Dermis blood vessel endothelial cell (primary cell): ENCODE measurements at regions not wholly inside any gene's neighbourhood (a gene's known extent, or its start where the extent isn't known, plus 50 kb on each side); places are given as distances from the start of the nearest gene placed in this dataset.
A peak's percentile ranks its signal among the peaks of the same experiment; 100 is the strongest.
"Not testable (repeated sequence)": the region's sequence is repeated elsewhere in the genome, so short reads cannot be mapped to it uniquely, and the experiment has no call there.

Source experiments
- DNase-seq: peaks from one replicate; pipeline ENCODE4 v3.0.0; 2010

DNA sequence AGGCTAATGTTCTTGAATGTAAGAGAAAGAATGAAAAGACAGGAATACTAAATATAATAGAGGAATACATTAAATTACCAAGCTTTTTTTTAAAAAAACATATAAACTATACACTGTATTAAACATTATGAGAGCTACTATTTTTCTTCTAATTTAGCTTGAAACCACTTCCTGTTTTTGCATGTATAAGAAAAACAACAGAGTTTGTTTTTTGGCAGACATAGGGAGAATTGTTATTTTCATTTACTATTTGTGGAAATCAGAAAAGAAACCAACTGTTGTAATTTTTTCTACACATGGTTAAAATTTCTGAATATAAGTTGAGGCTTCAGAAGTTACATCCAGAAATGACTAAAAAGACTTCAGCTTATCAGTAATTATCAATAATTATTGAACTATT is 991.8 kb upstream of the GJE1 start:
- no peak for DNase-seq

DNA sequence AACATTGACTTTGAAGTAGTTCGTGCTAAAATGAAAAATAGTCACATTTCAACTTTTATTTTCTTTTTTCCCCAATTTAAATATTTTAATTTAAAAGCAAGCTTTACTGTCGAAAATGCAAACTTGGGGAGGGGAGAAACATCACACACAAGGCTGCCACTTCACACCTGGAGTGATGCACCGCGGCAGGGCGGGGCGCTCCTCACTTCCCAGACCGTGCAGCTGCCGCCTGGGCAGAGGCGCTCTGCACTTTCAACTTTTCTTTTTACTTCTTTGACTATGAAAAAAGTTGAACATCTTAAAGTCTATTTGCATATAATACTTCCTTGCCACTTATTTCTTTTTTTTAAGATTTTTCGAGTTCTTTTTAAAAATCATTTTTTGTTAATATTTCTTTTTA is 993.3 kb upstream of the GJE1 start:
- DNase-seq, result no peak

DNA sequence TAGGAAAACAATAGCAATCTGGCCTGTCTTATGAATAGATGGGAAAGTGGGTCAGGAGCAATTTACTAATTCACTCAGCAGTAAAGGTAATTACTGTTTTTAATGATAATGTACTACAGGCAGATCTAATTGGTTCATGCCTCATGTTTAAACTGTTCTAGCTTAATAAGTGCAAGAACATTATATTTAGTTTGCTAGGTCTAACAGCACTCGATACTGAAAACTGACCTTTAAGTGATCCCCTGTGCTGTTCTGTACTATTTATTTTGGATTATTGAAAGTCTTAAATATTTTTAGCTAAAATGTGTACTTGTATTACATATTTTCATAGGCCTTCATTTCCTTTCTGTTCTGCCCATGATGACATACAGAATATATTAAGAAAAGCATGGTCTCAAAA is 998.0 kb upstream of the GJE1 start:
- no peak for DNase-seq

DNA sequence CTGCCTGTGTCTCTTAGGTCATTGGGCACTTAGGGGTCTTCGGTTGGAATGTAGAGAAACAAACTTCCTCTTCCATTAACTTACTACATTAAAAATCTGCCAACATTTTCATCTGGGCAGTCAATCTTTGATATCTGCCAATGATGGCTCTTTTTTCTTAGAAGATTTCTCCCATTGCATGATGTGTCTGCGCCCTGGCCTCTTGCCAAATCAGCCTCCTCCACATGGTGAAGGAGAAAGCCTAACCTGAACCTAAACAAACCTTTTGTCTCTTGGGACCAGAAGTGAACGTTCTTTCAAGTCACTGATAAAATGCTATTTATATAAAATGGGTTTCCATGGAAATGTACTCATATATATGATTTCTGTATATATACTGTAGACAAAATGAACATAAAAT is 998.9 kb upstream of the GJE1 start:
- DNase-seq, result no peak

DNA sequence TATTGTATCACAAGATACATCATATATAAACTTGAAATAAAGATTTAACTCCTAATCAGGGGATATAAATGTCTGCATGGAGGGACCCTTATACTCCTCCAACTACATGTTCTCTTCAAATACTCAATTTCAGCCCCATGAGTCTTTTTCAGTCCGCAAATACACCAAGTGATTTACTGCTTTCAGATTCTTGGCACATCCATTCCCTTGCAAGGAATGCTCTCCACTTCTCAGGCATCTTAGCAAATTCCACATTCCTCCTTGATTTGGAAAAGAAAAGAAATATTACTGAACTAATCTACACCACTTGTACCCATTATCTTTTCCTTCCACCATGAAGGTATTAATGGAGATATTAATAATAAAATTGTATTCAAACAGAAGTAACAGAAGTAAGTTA is 999.4 kb upstream of the GJE1 start:
- DNase-seq, result no peak

DNA sequence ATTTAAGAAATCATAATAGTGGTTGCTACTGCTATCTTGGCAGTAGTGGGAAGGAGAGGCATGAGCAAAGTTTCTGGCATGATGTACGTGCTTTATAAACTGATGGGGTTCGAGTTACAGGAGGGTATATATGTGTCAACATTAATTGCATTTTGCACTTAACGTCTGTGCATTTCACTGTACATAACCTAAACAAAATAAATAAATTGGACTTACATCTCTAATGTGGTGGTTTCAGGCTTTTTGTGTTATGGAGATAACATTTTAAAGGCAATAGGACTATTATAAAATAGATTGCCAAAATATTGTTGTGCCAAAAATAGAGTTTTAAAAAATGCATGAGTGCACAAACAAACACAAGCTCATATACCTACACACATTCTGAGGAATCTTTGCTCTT is 1001.1 kb upstream of the GJE1 start:
- no peak for DNase-seq

DNA sequence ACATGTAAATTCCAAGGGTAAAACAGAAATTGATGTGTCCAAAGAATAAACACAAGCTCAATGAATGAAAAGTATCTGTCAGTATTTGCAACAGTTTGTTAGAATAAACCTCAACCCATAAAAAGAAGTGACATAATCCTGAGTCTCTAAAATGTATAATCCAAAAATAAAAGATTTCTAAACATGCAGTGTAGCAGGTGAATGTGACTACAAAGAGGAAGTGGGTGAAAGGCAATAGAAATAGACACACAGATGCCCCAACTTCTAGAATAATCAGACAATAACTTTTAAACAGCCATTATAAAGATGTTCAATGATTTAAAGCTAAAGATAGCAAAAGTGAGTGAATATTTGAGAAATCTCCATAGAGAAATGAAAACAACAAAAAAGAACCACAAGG is 1009.2 kb upstream of the GJE1 start:
- no peak for DNase-seq

DNA sequence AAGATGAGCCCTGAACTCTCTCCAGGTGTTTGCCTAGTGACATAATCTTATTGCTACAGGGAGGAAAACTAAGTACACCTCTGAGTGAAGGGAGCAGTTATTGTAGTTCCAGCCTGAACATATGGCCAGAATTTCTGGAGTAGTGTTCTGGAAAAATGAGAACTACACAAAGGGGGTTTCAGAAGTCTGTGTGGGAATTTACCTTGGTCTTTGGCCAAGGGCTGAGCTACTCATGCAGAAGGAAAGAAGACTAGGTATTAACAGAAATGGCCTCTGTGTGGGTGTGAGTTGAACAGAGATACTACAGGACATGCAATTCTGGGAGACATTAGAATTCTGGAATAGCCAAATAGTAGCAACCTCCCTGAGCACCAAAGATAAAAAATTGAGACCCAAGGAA is 1009.7 kb upstream of the GJE1 start:
- DNase-seq, result no peak

DNA sequence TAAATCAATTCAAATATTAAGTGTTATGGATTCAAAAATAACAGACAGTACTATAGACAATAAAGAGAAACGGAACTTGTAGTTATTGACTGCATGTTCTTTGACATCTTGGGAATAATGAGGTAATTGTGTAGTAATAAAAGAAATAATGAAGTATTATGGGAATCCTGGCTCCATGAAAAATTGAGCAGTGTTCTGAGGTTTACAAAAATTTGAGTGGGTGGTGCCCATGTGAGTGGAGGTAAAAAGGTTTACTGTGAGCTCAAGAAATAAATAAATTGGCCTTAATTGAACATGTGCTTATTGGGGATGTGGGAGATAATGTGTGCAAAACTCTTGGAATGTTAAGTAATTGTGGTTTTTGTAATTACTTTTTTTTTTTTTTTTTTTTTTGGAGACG is 1013.7 kb upstream of the GJE1 start:
- DNase-seq, result no peak

DNA sequence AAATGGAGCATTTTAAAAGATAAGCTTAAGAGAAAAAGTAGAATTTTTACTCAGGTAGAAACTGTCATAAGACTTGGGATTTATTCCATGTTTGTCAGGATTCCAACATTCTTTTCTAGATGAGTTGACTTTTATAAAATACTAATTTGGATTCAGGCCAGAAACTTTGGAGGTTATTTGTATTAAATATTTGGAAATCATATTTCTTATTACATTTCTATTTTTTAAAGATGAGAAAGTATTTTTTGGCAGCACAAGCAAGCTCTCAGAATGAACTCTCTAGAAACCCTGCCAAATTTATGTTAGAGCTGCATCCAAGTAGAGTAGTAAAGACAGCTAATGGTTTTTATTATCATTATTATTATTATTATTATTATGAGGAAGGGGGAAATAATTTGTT is 1014.9 kb upstream of the GJE1 start:
- DNase-seq, result peak; percentile 7

DNA sequence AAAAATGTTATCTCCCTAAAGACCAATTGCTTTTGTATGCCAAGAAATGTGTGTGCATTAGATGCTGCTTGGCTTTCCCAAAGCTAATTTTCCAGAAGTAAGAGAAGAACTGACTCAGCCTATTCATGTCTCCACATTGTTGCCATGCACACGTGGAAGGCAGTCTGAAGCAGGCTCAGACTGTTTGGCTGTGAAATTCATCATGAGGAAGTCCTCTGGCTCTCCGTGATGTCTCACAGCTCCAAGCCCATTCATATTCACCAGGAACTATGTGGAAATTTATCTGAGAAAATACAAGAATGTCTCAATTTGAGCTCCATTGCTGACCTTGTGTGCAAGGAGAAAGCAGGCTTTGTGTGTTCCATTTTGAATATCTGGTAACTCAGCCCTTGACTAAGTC is 1022.2 kb upstream of the GJE1 start:
- DNase-seq, result peak; percentile 37

DNA sequence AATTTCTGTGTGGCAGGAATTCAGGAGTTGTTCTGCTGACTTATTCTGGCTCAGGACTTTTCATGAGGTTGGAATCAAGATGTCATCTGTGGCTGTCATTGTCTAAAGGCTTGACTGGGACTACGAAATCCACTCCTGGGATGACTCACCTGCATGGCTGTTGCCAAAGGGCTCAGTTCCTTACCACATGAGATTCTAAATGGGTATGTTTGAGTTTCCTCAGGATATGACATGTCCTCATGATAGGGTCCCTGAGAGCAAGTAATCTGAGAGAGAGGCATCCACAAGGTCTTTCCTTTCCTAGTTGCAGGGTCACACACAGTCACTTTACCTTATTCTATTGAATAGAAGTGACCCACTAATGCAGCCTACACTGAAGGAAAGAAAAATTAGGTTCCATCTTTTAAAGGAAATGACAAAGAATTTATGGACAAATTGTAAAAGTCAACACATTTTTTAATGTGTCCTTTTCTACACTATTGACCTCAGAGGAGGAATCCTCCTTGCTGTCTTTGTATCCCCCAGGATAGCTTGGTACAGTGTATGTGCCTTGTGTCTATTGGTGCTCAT is 1025.0 kb upstream of the GJE1 start:
- peak; percentile 83 for DNase-seq

DNA sequence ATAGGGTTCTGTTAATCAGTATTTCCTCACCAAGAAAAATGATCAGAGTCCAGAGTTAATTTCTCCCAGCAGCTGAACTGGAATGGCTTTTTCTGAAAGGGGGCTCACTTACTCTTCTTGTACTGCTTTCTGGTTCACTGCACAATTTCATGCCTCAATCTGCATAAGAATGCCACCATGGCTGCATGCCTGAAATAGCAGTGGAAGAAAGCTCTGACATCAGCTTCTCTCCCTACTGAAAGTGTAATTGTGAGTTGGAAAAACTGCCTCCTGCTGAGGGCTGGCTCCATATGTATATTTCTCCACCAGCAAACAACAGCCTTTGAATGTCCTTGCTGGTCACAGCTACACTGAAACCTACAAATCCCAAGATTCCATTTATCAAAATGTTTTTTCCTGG is 1027.2 kb upstream of the GJE1 start:
- DNase-seq, result peak; percentile 53

DNA sequence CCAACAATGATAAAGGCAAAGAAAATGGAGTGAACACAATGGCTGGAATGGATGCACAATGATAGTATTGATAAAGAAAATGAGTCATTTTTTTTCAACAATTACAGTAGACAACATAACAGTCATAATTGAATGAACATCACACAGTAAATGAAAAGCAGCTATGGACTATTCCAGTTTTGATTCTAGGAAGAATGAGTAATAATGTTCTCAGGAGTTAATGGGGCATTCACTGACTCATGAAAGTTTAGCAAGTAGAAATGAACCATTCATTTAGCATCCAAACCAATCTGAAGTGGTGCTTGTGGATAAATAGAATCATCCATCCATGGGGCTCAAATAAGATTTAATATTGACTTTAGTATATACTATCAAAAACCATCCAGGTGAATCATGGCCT is 1029.5 kb upstream of the GJE1 start:
- DNase-seq, result peak; percentile 47

DNA sequence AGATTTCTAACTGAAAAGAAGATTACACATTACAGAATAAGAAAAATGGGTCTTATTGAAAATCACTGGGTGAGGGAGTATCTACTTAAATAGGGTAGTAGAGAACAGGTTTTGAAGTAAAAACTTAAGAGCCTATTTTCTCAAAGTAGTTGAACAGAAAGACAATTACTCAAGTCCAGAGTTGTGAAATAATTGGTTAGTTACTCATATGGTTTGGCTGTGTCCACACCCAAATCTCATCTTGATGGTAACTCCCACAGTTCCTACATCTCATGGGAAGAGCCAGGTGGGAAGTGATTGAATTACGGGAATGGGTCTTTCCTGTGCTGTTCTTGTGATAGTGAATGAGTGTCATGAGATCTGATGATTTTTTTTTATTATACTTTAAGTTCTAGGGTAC is 1035.3 kb upstream of the GJE1 start:
- no peak for DNase-seq

DNA sequence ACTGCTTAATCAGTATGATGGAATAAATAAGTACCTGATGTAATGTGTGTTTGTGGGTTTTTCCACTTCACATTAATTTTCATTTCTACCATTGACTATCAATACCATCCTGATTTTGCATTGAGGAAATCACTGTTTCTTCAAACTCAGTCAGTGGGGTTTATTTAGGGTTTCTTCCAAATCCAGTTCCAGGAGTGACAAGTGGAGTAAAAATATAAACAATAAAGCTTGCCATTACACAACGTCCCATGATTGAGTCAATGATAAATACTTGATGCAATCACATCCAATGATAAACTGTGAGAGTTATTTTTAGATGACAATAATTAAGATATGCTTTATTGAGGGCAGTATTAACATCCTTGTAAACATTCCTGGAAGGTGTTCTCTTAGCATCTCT is 1037.4 kb upstream of the GJE1 start:
- DNase-seq, result no peak

DNA sequence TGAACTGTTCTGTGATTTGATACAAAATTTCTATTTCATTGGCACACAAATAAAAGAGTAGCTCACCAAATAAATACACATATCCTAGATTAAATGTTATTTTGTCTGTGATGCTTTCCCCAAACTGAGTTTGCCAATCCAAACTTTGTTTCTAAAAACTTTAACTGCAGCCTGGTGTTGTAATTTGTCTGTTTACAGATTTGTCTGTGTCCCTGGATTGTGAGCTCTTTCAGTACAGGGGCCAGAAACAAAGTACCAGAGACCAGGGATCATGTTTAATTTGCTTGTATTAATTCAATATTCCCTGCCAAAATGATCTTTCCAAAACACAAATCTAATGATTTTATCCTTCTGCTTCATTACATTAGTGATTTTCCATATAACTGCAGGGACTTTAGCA is 1044.6 kb upstream of the GJE1 start:
- no peak for DNase-seq

DNA sequence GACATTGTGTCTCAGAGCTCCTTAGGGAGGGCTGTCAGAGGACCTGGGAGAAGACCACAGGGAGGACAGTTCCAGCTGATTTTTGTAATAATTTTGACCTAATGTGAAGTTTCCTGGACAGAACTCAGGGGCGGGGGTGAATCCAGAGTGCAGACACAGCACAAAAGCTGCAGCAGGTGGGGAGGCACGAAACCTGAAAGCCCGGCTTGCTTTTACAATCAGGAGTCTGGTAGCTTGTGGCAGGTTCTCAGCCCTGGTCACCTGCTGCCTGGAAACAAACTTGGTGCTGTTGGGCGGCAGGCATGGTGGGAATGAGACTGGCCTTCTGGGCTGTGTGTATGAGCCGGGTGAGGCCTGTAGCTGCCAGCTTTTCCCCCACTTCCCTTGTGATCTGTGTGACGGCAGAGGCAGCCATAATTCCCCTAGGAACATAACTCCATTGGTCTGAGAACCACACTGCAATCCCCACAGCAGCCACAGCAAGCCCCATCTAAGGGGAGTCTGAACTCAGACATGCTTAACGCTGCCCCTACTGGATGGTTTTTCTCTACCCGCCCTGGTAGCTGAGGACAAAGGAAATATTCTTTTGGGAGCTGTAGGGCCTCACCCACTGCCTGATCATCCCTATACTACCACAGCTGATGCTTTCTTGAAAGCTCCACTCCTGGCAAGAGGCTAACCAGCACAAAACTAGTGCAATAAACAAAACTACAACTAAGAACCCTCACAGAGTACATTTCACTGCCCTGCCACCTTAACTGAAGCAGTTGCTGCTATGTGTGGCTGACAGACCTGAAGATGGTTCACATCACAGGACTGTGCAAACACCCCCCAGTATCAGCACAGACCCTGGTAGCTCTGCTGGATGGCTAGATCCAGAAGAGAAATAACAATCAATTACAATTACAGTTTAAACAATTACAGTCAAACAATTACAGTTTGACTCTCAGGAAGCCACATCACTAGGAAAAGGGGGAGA is 1055.1 kb upstream of the GJE1 start:
- DNase-seq, result peak; percentile 8

DNA sequence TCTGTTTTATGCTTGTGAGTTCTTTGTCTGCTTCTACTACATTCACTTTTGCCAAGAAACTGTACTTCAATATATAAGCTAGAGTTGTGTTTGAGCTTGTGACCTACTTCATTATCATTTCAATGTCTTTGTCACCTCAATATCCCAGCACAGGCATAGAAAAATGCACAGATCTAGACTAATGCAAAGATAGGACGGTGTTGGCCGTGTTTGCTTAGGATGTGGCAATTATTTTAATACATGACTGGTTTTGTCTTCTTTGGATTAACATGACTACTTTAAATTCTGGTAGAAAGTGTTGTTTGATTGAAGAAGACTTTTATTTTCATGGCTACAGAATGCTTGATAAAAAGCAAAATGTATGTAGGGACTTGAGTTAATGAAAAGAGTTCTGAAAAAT is 1075.0 kb upstream of the GJE1 start:
- no peak for DNase-seq

DNA sequence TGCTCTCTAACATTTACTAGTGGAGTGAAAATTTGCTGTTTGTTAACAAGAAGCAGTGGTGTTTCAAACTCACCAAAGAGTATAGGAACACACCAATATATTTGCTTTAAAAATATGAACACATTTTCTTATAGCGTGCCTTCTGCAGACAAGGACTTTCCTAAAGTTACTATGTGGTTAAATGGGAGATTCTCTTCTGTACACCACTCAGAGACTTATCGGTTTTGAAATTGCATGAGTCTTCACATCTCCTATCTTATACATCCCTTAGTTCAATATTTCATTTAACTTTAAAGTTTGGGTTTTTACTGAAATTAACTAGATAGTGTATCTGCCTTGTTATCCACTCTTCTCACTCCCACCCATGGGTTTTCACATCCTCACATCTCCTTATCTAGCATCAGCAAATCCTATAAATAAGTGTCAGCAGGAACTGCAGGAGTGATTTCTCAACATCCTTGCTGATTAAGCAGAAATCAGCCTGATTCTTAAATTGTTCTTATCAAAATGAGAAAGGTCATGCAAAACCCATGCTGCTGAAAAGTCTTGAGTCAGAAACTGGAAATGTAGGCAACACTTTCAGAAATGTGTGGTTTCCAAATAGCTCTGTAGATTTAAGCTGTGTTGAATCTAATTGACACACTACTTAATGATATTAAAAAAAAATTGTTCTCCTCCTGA is 1075.6 kb upstream of the GJE1 start:
- DNase-seq, result no peak

DNA sequence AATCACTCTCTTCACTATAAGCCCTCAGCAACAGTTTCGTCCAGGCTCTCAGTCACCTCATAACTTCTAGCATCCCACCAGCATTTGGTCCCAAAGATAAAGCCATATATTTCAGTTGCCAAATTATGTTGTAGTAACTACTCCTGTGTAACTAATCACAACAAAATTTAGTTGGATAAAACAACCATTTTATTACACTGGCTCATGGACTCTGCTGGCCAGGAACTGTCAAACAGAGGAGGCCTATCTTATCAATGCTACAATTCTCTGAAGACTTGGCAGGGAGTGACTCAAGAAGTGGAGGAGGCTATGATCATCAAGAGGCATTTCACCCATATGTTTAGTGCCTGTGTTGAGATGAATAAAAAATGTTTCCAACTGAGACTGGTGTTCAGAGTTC is 1082.3 kb upstream of the GJE1 start:
- no peak for DNase-seq

DNA sequence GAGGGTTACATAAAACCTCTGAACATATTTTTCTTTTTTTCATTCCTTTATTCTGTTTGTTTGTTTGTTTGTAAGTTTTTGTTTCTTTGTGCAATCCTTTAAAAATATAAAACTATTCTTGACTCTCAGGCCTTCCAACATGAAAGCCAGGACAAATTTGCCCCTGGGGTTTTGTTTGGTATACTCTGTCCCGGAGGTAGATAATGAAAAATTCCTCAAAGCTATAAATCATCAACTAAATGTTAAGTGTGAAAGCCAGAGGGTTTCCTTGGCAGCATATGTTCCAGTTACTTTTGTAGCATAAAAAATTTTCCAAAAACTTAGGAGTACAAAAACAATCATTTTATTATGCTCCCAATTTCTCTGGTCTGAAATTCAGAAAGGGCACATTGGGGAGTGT is 1084.3 kb upstream of the GJE1 start:
- no peak for DNase-seq

DNA sequence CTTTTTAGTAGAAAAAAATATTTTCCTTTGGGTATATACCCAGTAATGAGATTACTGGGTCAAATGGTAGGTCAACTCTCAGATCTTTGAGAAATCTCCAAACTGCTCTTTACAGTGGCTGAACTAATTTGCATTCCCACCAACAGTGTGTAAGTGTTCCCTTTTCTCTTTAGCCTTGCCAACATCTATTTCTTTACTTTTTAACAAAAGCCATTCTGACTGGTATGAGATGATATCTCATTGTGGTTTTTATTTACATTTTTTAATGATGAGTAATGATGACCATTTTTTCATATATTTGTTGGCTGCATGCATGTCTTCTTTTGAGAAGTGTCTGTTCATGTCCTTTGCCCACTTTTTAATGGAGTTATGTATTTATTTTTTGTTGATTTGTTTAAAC is 1086.2 kb upstream of the GJE1 start:
- DNase-seq, result not testable (repeated sequence)

DNA sequence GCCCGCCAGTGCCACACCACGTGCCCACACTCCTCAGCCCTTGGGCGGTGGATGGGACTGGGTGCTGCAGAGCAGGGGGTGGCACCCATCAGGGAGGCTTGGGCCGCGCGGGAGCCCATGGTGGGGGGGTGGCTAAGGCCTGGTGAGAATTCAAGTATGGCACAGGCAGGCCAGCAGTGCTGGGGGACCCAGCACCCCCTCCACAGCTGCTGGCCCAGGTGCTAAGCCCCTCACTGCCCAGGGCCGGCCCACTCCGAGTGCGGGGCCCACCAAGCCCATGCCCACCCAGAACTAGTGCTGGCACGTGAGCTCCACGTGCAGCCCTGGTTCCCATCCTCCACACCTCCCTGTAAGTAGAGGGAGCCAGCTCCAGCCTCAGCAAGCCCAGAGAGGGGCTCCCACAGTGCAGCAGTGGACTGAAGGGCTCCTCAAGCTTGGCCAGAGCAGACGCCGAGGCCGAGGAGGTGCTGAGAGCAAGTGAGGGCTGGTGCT is 1091.1 kb upstream of the GJE1 start:
- no peak for DNase-seq
